Fibroblast of mammary gland (primary cell): ENCODE measurements at regions not wholly inside any gene's neighbourhood (a gene's known extent, or its start where the extent isn't known, plus 50 kb on each side); places are given as distances from the start of the nearest gene placed in this dataset.

Experiments used
- DNase-seq: peaks from one replicate; pipeline ENCODE4 v3.0.0-alpha.2; 2010; ENCODE audit warnings: low read depth
- H3K4me3 ChIP-seq: 2 replicates; pipeline ENCODE4 v1.5.1; 2011; ENCODE audit warnings: low read depth, mild to moderate bottlenecking, low read length, moderate library complexity; ENCODE audit not compliant: control insufficient read depth
- CTCF ChIP-seq: conservative IDR thresholded peaks from 2 replicates; pipeline ENCODE4 v1.5.1; 2011; ENCODE audit warnings: low read depth, low read length, inconsistent platforms; ENCODE audit not compliant: control insufficient read depth, insufficient read depth

GRCh38 chr6:138594758-138595140 lies 95.5 kb upstream of the NHSL1 start:
- no peak overlapping the region for H3K4me3 ChIP-seq
- TF ChIP-seq CTCF = no peak
- DNase-seq = no peak

GRCh38 chr6:138596126-138596525 lies 96.8 kb upstream of the NHSL1 start:
- no peak for DNase-seq
- TF ChIP-seq CTCF = no peak

GRCh38 chr6:138596591-138596990 lies 97.3 kb upstream of the NHSL1 start:
- peak overlapping the region; percentile 12 for H3K4me3 ChIP-seq
- no peak for TF ChIP-seq CTCF
- no peak for DNase-seq

More at GRCh38 chr6:138596126-138596525, 96.8 kb upstream of the NHSL1 start:
- no peak overlapping the region for H3K4me3 ChIP-seq

GRCh38 chr6:138597336-138597735 lies 98.0 kb upstream of the NHSL1 start:
- TF ChIP-seq CTCF = no peak
- DNase-seq = peak; percentile 93
- H3K4me3 ChIP-seq = no peak overlapping the region

- DNase-seq = no peak
- no peak overlapping the region for H3K4me3 ChIP-seq
- TF ChIP-seq CTCF = no peak
Measured at GRCh38 chr6:138598562-138599173, 99.4 kb upstream of the NHSL1 start.

GRCh38 chr6:138600261-138600660 lies 101.0 kb upstream of the NHSL1 start:
- no peak for DNase-seq

More at GRCh38 chr6:138600261-138600660, 101.0 kb upstream of the NHSL1 start:
- H3K4me3 ChIP-seq = no peak overlapping the region
- TF ChIP-seq CTCF = no peak
